OCI-M2 (cell line): ENCODE measurements at regions not wholly inside any gene's neighbourhood (a gene's known extent, or its start where the extent isn't known, plus 50 kb on each side); places are given as distances from the start of the nearest gene placed in this dataset.

Source experiments
- DNase-seq: peaks from one replicate; lab custom pipeline; 2025; ENCODE audit not compliant: unreplicated experiment; lab: John Stamatoyannopoulos, UW

DNA sequence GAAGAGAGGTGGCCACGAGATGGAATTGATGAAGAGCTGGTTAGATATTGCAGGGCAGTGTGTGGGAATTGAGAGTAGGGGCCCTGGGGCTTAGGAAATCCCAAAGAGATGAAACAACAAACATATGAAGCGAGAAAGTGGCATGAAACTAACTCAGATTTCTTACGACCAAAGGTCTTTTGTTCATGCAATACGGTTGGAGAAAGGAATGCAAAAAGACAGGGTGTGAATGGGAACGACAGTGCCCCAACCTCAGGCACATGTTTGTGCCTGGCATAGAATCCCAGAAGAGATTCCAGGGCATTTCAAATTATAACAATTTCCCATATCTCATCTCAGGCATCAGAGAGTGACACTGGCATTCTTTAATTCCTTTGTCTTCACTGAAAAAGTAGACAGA is 199.2 kb downstream of the ACTL7B start:
- DNase-seq: no peak

DNA sequence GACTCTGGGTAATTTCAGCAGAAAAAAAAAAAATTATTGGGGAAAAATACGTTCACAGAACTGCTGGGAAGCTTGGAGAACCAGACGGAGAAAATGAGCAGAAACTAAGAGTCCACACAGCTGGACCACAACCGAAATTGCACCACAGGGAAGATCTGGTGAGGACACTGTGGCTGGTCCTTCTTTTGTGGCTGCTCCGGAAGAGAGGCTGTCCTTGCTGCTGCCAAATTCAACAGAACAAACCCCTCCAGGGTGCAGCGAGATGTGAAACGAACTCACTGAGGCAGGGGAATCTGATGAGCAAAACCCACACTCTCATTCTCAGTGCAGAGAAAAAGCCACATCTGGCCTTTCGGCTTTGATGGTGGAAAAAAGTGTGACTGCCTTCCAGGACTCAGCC is 200.0 kb downstream of the ACTL7B start:
- DNase-seq: no peak

- DNase-seq: no peak
Measured at GRCh38 chr9:108654566-108654965, 201.2 kb downstream of the ACTL7B start.

DNA sequence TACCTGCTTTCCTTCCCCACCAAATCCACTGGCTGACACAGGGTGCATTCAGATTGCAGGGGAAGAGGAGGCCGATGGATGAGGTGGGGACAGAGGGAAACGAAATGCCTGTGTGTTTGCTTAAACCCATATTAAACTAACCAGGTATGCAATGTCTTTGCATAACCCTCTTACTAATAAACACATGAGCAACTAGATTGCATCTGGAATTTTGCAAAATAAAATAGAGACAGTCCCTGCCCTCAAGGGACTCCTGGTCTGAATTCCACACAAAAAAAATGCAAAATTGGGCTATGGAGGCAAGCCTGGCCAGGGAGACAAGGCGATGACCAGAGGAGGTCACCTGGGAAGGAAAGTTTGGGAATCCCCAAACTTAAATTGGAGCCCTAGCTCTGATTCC is 202.9 kb downstream of the ACTL7B start:
- no peak for DNase-seq

- no peak for DNase-seq
Measured at GRCh38 chr9:108650826-108651225, 205.0 kb downstream of the ACTL7B start.

DNA sequence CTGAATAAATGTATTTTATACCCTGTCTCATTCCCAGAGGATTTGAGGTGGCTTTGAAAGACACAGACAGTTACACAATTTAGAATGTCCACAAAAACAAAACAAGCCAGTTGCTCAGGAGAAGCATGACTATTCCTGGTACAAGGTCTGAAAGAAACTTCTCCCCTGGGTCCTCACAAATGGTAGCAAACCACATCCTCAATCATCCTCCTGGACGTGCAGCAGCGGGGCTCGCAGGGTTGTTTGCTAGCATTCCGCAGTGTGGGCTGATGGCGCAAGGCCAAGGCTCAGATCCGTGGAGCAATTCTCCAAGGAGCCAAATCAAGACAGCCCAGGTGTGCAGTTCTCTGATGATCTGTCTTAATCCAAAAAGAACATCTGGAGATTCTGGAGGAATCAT is 210.3 kb downstream of the ACTL7B start:
- no peak for DNase-seq

GRCh38 chr9:108643731-108644510 is 211.9 kb downstream of the ACTL7B start:
- DNase-seq: no peak

- no peak for DNase-seq
Measured at GRCh38 chr9:108642871-108643270, 212.9 kb downstream of the ACTL7B start.

DNA sequence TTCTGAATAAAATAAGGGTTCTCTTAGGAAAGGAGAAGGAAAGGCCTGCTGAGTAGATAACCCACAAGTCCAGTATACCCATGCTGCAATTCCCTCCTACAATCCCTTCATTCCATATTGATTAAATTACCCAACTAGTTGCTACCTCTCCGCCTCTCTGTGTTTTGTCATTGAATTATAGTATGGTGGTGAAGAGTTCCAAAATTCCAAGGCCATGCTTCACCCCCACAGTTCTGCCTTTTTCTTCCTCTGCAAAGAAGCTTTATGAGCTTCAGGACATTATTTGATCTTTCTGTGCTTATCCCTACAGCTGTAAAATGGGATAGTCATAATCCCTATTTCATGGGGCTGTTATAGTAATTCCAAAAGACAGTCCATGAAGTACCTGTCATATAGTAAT is 215.6 kb downstream of the ACTL7B start:
- DNase-seq: no peak

DNA sequence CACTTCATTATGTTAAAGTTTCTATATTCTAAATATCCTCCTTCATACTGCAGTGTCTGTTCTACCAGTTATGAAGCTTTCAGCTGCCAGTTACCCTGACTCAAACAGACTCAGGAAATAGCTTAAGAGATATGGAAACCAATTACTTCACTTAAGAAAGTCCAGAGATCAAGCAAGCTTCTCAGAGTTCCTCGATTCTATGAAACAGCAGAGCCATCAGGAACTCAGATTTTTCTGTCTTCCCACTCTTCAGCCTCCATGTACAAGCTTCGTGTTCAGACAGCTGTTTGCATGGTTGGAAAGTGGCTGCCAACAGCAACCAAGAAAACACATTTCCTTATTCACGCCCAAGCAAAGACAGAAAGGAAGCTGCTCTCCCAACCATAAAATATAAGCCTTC is 216.1 kb downstream of the ACTL7B start:
- no peak for DNase-seq

DNA sequence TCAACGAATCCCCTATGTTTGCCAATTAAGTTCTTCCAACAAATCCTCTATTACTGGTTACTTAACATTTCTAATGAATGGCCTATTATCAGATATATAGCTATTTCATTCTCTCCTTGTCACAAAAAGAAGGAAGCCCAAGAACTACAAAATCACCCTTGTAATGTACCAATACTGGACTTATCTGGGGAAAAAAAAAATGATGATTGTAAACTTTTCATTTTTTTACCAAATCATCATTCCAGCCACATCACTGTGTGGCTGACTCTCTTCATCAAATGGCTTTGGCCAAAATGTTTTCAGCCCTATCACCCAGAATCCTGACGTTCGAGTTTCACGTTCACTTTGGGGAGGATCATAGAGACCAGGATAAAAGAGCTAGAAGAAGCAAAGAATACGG is 216.7 kb downstream of the ACTL7B start:
- DNase-seq: no peak

DNA sequence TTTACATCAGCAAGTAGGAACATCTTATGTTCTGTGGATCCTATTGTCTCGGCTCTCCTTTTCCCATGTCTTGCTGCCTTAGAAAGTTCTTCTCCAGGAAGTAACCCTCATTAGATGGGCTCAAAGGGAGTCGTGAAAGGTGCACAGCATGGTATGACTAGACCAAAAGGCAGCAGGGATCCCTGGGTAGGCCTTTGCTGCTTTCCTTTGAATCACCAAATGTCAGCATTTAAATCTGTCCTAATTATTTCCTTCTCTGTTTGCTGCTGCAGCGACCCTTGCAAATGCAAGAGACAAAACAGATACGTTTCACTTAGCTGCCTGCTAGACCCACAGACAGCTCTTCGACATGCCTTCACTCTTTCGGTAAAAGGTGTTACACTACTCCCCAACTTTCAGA is 218.4 kb downstream of the ACTL7B start:
- DNase-seq: no peak

DNA sequence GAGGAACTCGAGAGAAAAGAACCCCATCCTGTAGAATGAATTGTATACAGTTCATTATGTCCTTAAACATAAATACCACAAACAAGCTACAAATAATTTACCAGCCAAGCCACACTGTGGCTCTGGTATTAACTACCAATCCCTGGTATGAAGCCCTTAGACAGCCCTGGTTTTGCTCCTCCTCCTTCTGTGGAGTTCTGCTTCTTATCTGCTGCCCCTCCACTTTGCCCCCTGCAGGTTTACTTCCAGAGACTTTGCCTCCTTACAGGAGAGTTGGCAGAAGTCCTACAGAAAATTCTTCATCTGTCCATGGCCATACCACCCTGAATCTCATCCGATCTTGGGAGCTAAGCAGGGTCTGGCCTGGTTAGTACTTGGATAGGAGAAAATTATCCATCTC is 219.8 kb downstream of the ACTL7B start:
- no peak for DNase-seq

DNA sequence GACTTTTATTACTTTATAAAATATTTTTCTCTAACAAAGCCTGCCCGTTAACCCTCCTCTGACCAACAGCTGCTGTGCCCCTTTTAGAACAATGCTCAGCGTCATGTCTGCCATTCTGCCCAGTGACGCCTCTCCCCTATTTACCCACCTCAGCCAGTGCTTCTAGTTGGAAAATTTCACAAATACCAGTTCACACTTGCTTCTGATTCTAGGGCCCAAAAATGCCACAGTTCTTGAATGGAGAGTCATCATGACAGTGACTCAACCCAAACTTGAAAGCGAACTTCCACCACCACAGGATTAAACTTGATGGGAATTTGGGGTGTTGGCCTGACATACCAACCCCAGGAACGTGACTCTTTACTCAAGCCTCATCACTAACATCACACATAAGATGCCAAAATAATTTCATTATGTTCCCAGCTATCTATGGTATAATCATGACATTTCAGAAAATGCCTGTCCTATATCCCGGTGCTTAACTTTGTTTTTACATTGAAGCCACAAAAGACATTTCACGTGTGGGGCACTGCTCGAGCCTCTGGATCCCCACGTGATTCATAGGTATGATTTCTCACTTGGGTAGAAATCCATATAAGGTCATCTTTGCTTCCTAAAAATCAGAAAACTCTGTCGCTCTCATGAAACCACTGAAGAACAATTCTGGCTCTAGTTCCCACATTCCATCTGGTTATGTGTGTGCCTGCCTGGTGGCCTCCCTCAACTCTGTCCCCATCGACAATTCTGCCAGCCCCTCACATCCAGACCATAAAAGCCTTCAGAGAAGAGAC is 220.9 kb downstream of the ACTL7B start:
- no peak for DNase-seq

GRCh38 chr9:108634204-108634603 is 221.6 kb downstream of the ACTL7B start:
- no peak for DNase-seq

- DNase-seq: no peak
Measured at GRCh38 chr9:108631496-108632285, 224.1 kb downstream of the ACTL7B start.

DNA sequence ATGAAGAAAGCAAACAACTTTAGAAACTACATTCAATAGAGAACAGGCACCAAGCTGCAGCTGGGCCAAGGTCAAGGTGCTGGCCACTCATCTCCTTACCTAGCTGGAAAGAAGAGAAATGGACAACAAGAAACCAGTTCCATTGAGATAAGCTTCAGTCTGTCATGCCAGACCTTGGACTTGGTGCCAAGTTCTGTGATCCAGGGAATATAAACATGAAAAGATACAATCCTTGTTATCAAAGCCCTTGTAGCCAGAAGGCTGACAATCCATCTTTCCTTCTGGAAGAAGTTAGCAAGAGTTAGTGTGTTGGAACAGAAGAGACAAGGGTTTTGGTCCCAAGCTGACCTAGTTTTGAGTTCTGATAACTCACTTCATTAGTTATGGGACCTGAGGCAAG is 227.5 kb downstream of the ACTL7B start:
- no peak for DNase-seq

DNA sequence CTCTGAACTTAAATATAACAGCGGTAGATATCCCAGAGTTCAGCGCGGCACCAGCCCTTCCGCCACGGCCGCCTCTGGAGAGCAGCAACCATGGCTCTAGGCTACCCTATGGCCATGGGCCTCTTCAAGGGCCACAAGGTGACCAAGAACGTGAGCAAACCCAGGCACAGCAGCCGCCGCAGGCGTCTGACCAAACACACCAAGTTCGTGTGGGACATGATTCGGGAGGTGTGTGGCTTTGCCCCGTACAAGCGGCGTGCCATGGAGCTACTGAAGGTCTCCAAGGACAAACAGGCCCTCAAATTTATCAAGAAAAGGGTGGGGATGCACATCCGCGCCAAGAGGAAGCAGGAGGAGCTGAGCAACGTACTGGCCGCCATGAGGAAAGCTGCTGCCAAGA is 229.0 kb downstream of the ACTL7B start:
- no peak for DNase-seq

DNA sequence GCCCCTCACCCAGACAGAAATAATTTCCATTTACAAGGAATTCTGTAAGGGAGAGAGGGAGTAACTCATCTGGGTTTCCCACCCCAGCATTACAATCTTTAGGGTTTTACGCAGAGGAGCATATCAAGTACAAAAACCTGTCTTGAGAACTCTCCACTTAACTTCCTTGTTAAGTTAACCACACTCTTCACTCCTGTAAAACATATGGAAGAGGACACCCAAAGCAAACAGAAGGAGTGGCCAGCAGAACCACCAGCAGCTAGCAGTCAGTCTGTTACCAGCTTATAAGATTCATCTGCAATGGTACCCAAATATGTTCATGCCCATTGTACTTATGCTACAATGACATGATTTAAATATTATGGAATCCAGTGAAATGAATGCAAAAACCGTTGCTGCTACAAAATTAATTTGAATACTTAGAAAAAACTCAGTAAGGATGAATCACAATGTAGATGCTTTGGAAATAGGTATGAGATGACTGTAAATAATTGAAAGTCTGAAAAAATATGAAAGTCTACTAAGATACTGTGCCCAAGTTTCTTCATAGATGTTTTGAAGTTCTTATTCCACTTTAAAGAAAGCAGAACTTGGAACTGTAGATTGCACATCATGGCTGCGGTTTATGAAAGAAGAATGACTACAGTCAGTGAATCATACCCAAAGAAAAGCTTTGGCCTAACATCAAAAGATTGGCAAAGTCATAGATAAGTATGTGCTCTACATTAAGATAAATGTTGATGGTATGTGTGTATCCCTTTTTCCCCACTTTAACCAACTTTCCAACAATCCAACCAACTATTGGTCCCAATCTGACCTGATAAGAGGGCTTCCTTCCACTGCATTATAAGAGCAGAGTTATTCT is 233.6 kb downstream of the ACTL7B start:
- no peak for DNase-seq

- DNase-seq: no peak
Measured at GRCh38 chr9:108620767-108621166, 235.0 kb downstream of the ACTL7B start.
